ENCODE measurements at regions not wholly inside any gene's neighbourhood (a gene's known extent, or its start where the extent isn't known, plus 50 kb on each side); places are given as distances from the start of the nearest gene placed in this dataset.

GRCh38 chr13:107907065-107907805, 308.1 kb downstream of the LIG4 start:
- CTCF ChIA-PET = no interaction called here
- Histone ChIP-seq H3K27me3 (ENCODE audit: insufficient read depth) (no peaks in the 10 kb centered on the region; the same call in 1 of the 2 replicates), H4K20me1 (ENCODE audit: insufficient read depth) (no peaks in the 10 kb centered on the region), H3K9me2 (no peaks in the 10 kb centered on the region), H3K79me2 (ENCODE audit: insufficient read depth) (no peaks in the 10 kb centered on the region), H3K36me3 (replicated peaks in 1 of 2; ENCODE audit: control insufficient read depth in 1 of 2, insufficient read depth in 2 of 2, low read length in 1 of 2) (no peaks in the 10 kb centered on the region), H3K9ac (no peak overlapping the region), H3K27ac (ENCODE audit: low read depth in 2 of 2, low read length in 1 of 2) (no peak overlapping the region), H3K9me3 (no peaks in the 10 kb centered on the region), H2AFZ (ENCODE audit: low read depth) (no peak overlapping the region), H3K4me3 (ENCODE audit: low read depth in 2 of 2, low read length in 1 of 2) (no peak overlapping the region), H3K4me2 (no peak overlapping the region), H3F3A (replicated peaks; ENCODE audit: insufficient read depth) (no peaks in the 10 kb centered on the region), H3K4me1 (ENCODE audit: control insufficient read depth in 1 of 2, insufficient read depth in 2 of 2, low read depth in 1 of 2, low read length in 1 of 2) (no peaks in the 10 kb centered on the region)
- WGBS (ENCODE audit: low lambda C conversion rate) = 62% methylated on average over 14 of the region's 14 CpGs
- DNase-seq = no peak
- no peak for TF ChIP-seq ZBTB33 (IDR thresholded peaks at IDR 0.05; ENCODE audit: borderline replicate concordance, low read depth)
- TF ChIP-seq NFIC (IDR thresholded peaks at IDR 0.05; ENCODE audit: borderline replicate concordance) = no peak
- TF ChIP-seq EP300 (IDR thresholded peaks at IDR 0.05; ENCODE audit: borderline replicate concordance in 1 of 2, low read depth in 1 of 2, low read length in 1 of 2) = no peak
- no peak for TF ChIP-seq YY1 (IDR thresholded peaks at IDR 0.05; ENCODE audit: low read depth)
- no peak for TF ChIP-seq TCF12 (IDR thresholded peaks at IDR 0.05)
- no peak for TF ChIP-seq MEF2A (IDR thresholded peaks at IDR 0.05; ENCODE audit: borderline replicate concordance, low read depth)
- TF ChIP-seq PBX3 (IDR thresholded peaks at IDR 0.05) = no peak
- TF ChIP-seq, protein P1, sequence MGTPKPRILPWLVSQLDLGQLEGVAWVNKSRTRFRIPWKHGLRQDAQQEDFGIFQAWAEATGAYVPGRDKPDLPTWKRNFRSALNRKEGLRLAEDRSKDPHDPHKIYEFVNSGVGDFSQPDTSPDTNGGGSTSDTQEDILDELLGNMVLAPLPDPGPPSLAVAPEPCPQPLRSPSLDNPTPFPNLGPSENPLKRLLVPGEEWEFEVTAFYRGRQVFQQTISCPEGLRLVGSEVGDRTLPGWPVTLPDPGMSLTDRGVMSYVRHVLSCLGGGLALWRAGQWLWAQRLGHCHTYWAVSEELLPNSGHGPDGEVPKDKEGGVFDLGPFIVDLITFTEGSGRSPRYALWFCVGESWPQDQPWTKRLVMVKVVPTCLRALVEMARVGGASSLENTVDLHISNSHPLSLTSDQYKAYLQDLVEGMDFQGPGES (IDR thresholded peaks at IDR 0.05; ENCODE audit: low read depth, low read length) = no peak
- no peak for TF ChIP-seq NRF1 (IDR thresholded peaks at IDR 0.05; ENCODE audit: low read depth, low read length)
- POLR2A ChIA-PET = no interaction called here

DNA sequence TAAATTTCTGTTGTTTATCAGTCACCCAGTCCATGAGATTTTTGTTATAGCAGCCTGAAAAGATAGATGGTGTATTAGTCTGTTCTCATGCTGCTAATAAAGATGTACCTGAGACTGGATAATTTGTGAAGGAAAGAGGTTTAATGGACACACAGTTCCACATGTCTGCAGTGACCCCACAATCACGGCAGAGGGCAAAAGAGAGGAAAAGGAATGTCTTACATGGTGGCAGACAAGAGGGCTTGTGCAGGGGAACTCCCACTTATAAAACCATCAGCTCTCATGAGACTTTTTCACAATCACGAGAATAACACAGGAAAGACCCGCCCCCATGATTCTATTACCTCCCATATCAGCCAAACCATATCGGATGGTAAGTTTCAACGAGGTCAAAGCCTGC, 309.2 kb downstream of the LIG4 start:
- TF ChIP-seq FOXM1 (IDR thresholded peaks at IDR 0.05; ENCODE audit: low read depth) = no peak
- H3K9me2 ChIP-seq = no peaks in the 10 kb centered on the region
- POLR2A ChIA-PET = no interaction called here
- no peak overlapping the region for H2AFZ ChIP-seq (ENCODE audit: low read depth)
- no peaks in the 10 kb centered on the region for H3K79me2 ChIP-seq (ENCODE audit: insufficient read depth)
- no peaks in the 10 kb centered on the region for H3K4me1 ChIP-seq (ENCODE audit: control insufficient read depth in 1 of 2, insufficient read depth in 2 of 2, low read depth in 1 of 2, low read length in 1 of 2)
- no peaks in the 10 kb centered on the region for H4K20me1 ChIP-seq (ENCODE audit: insufficient read depth)
- no peak overlapping the region for H3K27ac ChIP-seq (ENCODE audit: low read depth in 2 of 2, low read length in 1 of 2)
- no peaks in the 10 kb centered on the region for H3F3A ChIP-seq (replicated peaks; ENCODE audit: insufficient read depth)
- H3K9ac ChIP-seq = no peak overlapping the region
- no peak for DNase-seq
- H3K27me3 ChIP-seq (ENCODE audit: insufficient read depth) = no peaks in the 10 kb centered on the region; the same call in 1 of the 2 replicates
- no peaks in the 10 kb centered on the region for H3K36me3 ChIP-seq (replicated peaks in 1 of 2; ENCODE audit: control insufficient read depth in 1 of 2, insufficient read depth in 2 of 2, low read length in 1 of 2)
- no peak overlapping the region for H3K4me2 ChIP-seq
- no peaks in the 10 kb centered on the region for H3K9me3 ChIP-seq
- no peak overlapping the region for H3K4me3 ChIP-seq (ENCODE audit: low read depth in 2 of 2, low read length in 1 of 2)
- WGBS (ENCODE audit: low lambda C conversion rate) = 65% methylated on average over 5 of the region's 5 CpGs
- CTCF ChIA-PET = interaction anchor here (0.9 kb wide), 1 partner anchor 250 kb away, joined by 3 read pairs; no protein-coding TSS in a partner anchor
